ENCODE measurements at regions not wholly inside any gene's neighbourhood (a gene's known extent, or its start where the extent isn't known, plus 50 kb on each side); places are given as distances from the start of the nearest gene placed in this dataset.

- ChIA-PET POLR2A (ENCODE audit: partially characterized antibody) (no interaction called here), CTCF (ENCODE audit: partially characterized antibody) (interaction anchor here (1.1 kb wide), 1 partner anchor 227 kb away, joined by 3 read pairs; no protein-coding TSS in a partner anchor)
- Histone ChIP-seq H4K91ac (replicated peaks; ENCODE audit: insufficient read length, low read length) (no peak overlapping the region), H2BK5ac (ENCODE audit: low read depth, low read length) (no peak overlapping the region), H2AK5ac (ENCODE audit: low read depth, low read length) (no peak overlapping the region), H2AFZ (ENCODE audit: low read length) (no peak overlapping the region), H2BK20ac (ENCODE audit: low read length) (no peak overlapping the region), H3K9ac (replicated peaks in 1 of 4; ENCODE audit: extremely low read depth in 1 of 4, low read depth in 3 of 4, low read length in 3 of 4) (no peak overlapping the region), H3K27ac (ENCODE audit: low read depth, low read length) (no peak overlapping the region), H3K4me2 (ENCODE audit: insufficient read depth in 1 of 2, low read depth in 2 of 2, low read length in 2 of 2) (no peak overlapping the region), H4K20me1 (replicated peaks in 1 of 2; ENCODE audit: control insufficient read depth in 1 of 2, insufficient read depth in 2 of 2, low read length in 2 of 2) (no peaks in the 10 kb centered on the region), H3K18ac (ENCODE audit: extremely low read depth, low read length) (no peak overlapping the region), H3K79me2 (ENCODE audit: control insufficient read depth in 1 of 2, insufficient read depth in 2 of 2, low read length in 2 of 2) (no peaks in the 10 kb centered on the region), H3K4me3 (ENCODE audit: extremely low read depth in 1 of 4, insufficient read depth in 2 of 4, low read depth in 3 of 4, low read length in 4 of 4) (no peak overlapping the region), H3K23me2 (ENCODE audit: low read depth, low read length) (no peaks in the 10 kb centered on the region), H2BK15ac (ENCODE audit: low read length) (no peak overlapping the region), H3K14ac (ENCODE audit: insufficient read length) (no peak overlapping the region), H3K36me3 (ENCODE audit: control insufficient read depth in 2 of 4, insufficient read depth in 4 of 4, low read length in 3 of 4) (no peaks in the 10 kb centered on the region), H3K23ac (ENCODE audit: insufficient read length) (no peak overlapping the region), H3K27me3 (replicated peaks in 1 of 4; ENCODE audit: control insufficient read depth in 3 of 4, extremely low read depth in 1 of 4, insufficient read depth in 3 of 4, low read length in 3 of 4) (no peaks in the 10 kb centered on the region), H4K8ac (ENCODE audit: extremely low read depth, insufficient read depth, low read length) (no peak overlapping the region), H3K9me3 (ENCODE audit: insufficient read depth in 2 of 2, low read depth in 1 of 2, low read length in 1 of 2) (no peaks in the 10 kb centered on the region), H2BK120ac (replicated peaks; ENCODE audit: low read depth, low read length) (no peak overlapping the region), H2BK12ac (ENCODE audit: low read depth, low read length) (no peak overlapping the region), H3K79me1 (ENCODE audit: low read depth, low read length) (no peaks in the 10 kb centered on the region; the same call in 1 of the 2 replicates), H3K56ac (replicated peaks; ENCODE audit: insufficient read length, low read depth, low read length) (no peak overlapping the region), H3K4me1 (replicated peaks in 1 of 4; ENCODE audit: control insufficient read depth in 3 of 4, insufficient read depth in 4 of 4, low read length in 3 of 4) (no peaks in the 10 kb centered on the region), H3K4ac (replicated peaks; ENCODE audit: insufficient read length, low read depth, low read length) (no peak overlapping the region), H4K5ac (ENCODE audit: insufficient read length, low read depth, low read length) (no peak overlapping the region)
- FAIRE-seq = no peak
- TF ChIP-seq TAF1 (IDR thresholded peaks at IDR 0.05; ENCODE audit: low read depth, low read length) (no peak), EP300 (IDR thresholded peaks at IDR 0.05; ENCODE audit: borderline replicate concordance in 1 of 2, low read depth in 2 of 2, low read length in 2 of 2) (no peak), SUZ12 (IDR thresholded peaks at IDR 0.05; ENCODE audit: low read length) (no peak), RNF2 (IDR thresholded peaks at IDR 0.05; ENCODE audit: borderline replicate concordance, low read depth, low read length, missing control alignments, poor library complexity, severe bottlenecking) (no peak), MAX (IDR thresholded peaks at IDR 0.05) (no peak), SP4 (IDR thresholded peaks at IDR 0.05; ENCODE audit: low read length) (no peak), MAFK (IDR thresholded peaks at IDR 0.05; ENCODE audit: low read depth, low read length) (no peak), KDM5A (IDR thresholded peaks at IDR 0.05; ENCODE audit: low read length) (no peak), RAD21 (IDR thresholded peaks at IDR 0.05 in 1 of 2, conservative IDR thresholded peaks at IDR 0.05 in 1 of 2; ENCODE audit: low read depth in 2 of 2, low read length in 2 of 2) (no peak), NRF1 (IDR thresholded peaks at IDR 0.05; ENCODE audit: low read depth, low read length) (no peak)
- TF ChIP-seq, protein P1, sequence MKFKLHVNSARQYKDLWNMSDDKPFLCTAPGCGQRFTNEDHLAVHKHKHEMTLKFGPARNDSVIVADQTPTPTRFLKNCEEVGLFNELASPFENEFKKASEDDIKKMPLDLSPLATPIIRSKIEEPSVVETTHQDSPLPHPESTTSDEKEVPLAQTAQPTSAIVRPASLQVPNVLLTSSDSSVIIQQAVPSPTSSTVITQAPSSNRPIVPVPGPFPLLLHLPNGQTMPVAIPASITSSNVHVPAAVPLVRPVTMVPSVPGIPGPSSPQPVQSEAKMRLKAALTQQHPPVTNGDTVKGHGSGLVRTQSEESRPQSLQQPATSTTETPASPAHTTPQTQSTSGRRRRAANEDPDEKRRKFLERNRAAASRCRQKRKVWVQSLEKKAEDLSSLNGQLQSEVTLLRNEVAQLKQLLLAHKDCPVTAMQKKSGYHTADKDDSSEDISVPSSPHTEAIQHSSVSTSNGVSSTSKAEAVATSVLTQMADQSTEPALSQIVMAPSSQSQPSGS (IDR thresholded peaks at IDR 0.05; ENCODE audit: low read length) = no peak
- DNase-seq (ENCODE audit: low read depth in 1 of 2, low spot score in 2 of 2) = no peak
Measured at GRCh38 chr20:18928626-18929025, 115.0 kb downstream of the SCP2D1 start.

Measured in H1 (cell line).